Spleen (tissue), 11 donors: ENCODE measurements at regions not wholly inside any gene's neighbourhood (a gene's known extent, or its start where the extent isn't known, plus 50 kb on each side); places are given as distances from the start of the nearest gene placed in this dataset.

Source experiments
- DNase-seq: peaks from one replicate; pipeline ENCODE4 v3.0.0-alpha.2; 2020
- H3K27ac ChIP-seq, 8 donors: fragments of 200-600 bp; sonication (generic) in 7 of 8; 1 replicate in 4 of 8; 2 replicates in 4 of 8; pipeline versions ENCODE4 v1.5.0 to v1.8.0; 2016 to 2021; ENCODE audit warnings: inconsistent platforms in 4 of 8, mild to moderate bottlenecking in 4 of 8, moderate library complexity in 1 of 8
- H3K27me3 ChIP-seq, 7 donors: fragments of 200-600 bp; sonication (generic) in 6 of 7; replicated peaks in 1 of 7; 1 replicate in 4 of 7; 2 replicates in 3 of 7; pipeline versions ENCODE4 v1.5.0 to v1.8.0; 2016 to 2021; ENCODE audit warnings: inconsistent platforms in 3 of 7, mild to moderate bottlenecking in 1 of 7
- H3K36me3 ChIP-seq, 6 donors: fragments of 200-600 bp; sonication (generic) in 5 of 6; 1 replicate in 4 of 6; 2 replicates in 2 of 6; pipeline versions ENCODE4 v1.5.0 to v1.8.0; 2016 to 2021; ENCODE audit warnings: inconsistent platforms in 2 of 6
- H3K4me1 ChIP-seq, 6 donors: fragments of 200-600 bp; sonication (generic) in 5 of 6; 1 replicate in 3 of 6; 2 replicates in 3 of 6; pipeline versions ENCODE4 v1.5.0 to v1.8.0; 2016 to 2021; ENCODE audit warnings: inconsistent platforms in 3 of 6
- H3K4me3 ChIP-seq, 8 donors: fragments of 200-600 bp; sonication (generic) in 7 of 8; 1 replicate in 4 of 8; 2 replicates in 4 of 8; pipeline versions ENCODE4 v1.5.0 to v1.8.0; 2016 to 2021; ENCODE audit warnings: inconsistent platforms in 4 of 8, mild to moderate bottlenecking in 4 of 8, moderate library complexity in 2 of 8
- H3K9me3 ChIP-seq, 8 donors: fragments of 200-600 bp; sonication (generic) in 7 of 8; 1 replicate in 4 of 8; 2 replicates in 4 of 8; pipeline versions ENCODE4 v1.5.0 to v1.8.0; 2016 to 2021; ENCODE audit warnings: inconsistent platforms in 4 of 8
- POLR2A ChIP-seq, 3 donors: fragments of 450-650 bp; IDR thresholded peaks; one replicate each; pipeline ENCODE4 v1.5.1; 2017; ENCODE audit warnings: antibody characterized with exemption in 3 of 3, mild to moderate bottlenecking in 1 of 3
- POLR2AphosphoS5 ChIP-seq, 3 donors: sonication (generic); formaldehyde crosslinking; IDR thresholded peaks; one replicate each; pipeline ENCODE4 v1.5.1; 2017; ENCODE audit warnings: antibody characterized with exemption in 3 of 3
- WGBS, 5 donors: extraction: QIAGEN DNeasy Blood & Tissue Kit in 3 of 5; methylation state at CpG; one replicate each; pipeline versions ENCODE4 v1.1.5 to v1.1.7; 2013 to 2018; 5-methylcytosine and 5-hydroxymethylcytosine counted together
- intact Hi-C: fragments of 100-400 bp; cut with DNase I; formaldehyde crosslinking; loops from one replicate; pipeline ENCODE4 v1.15.0; 2023; ENCODE audit warnings: low total_unique reads
- TF ChIP-seq, protein P1 (sequence below), 11 experiments: fragments of 200-600 bp in 7 of 11; fragments of 450-650 bp in 4 of 11; sonication (generic) in 4 of 11; IDR thresholded peaks in 8 of 11; conservative IDR thresholded peaks in 3 of 11; 1 replicate in 7 of 11; 2 replicates in 4 of 11; pipeline versions ENCODE4 v1.4.0 to v1.8.0; 2016 to 2021; ENCODE audit warnings: antibody characterized with exemption in 11 of 11, inconsistent platforms in 4 of 11, mild to moderate bottlenecking in 1 of 11
- donor health status: healthy with polysubstance abuse.
- donor health status: DM: no; HTN: no; CAD: no; lungs with moderate emphysema.
- donor health status: DM: no; HTN: no; CAD: no.
- donor health status: Bipolar disorder and iron deficiency.
- donor health status: healthy.
- donor health status: DM: no; HTN: no; CAD: no.
- donor health status: DM: yes; HTN: yes; CAD: no.

GRCh38 chr16:79509211-79509631, 91.3 kb downstream of the MAF start:
- Histone ChIP-seq H3K9me3 (no peaks in the 10 kb centered on the region), H3K27me3 (peaks cover 0 to 4% (median 0%) of the 10 kb centered on the region in 7 donors), H3K27ac (peak overlapping the region in 4 of 8 donors; percentile 11 to 51 (median 33)), H3K36me3 (no peaks in the 10 kb centered on the region), H3K4me1 (peaks cover 0 to 10% (median 0%) of the 10 kb centered on the region in 6 donors), H3K4me3 (no peak overlapping the region)
- no peak for TF ChIP-seq POLR2A (IDR thresholded peaks at IDR 0.05)
- no peak for TF ChIP-seq POLR2AphosphoS5 (IDR thresholded peaks at IDR 0.05)
- TF ChIP-seq, protein P1, sequence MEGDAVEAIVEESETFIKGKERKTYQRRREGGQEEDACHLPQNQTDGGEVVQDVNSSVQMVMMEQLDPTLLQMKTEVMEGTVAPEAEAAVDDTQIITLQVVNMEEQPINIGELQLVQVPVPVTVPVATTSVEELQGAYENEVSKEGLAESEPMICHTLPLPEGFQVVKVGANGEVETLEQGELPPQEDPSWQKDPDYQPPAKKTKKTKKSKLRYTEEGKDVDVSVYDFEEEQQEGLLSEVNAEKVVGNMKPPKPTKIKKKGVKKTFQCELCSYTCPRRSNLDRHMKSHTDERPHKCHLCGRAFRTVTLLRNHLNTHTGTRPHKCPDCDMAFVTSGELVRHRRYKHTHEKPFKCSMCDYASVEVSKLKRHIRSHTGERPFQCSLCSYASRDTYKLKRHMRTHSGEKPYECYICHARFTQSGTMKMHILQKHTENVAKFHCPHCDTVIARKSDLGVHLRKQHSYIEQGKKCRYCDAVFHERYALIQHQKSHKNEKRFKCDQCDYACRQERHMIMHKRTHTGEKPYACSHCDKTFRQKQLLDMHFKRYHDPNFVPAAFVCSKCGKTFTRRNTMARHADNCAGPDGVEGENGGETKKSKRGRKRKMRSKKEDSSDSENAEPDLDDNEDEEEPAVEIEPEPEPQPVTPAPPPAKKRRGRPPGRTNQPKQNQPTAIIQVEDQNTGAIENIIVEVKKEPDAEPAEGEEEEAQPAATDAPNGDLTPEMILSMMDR (IDR thresholded peaks at IDR 0.05 in 8 of 11, conservative IDR thresholded peaks at IDR 0.05 in 3 of 11): no peak
- intact Hi-C loops: no loop called here
- WGBS, 5 donors: 39 to 56% (median 49%) methylated on average over 5 to 9 of the region's 9 CpGs
- no peak for DNase-seq

- WGBS, 5 donors: 84 to 93% (median 86%) methylated on average over 5 of the region's 5 CpGs
- DNase-seq: no peak
- Histone ChIP-seq H3K9me3 (no peaks in the 10 kb centered on the region), H3K4me1 (peaks cover 0 to 10% (median 0%) of the 10 kb centered on the region in 6 donors), H3K4me3 (no peak overlapping the region), H3K27me3 (peaks cover 0 to 4% (median 0%) of the 10 kb centered on the region in 7 donors), H3K36me3 (no peaks in the 10 kb centered on the region), H3K27ac (peak overlapping the region in 4 of 8 donors; percentile 11 to 51 (median 20))
- peak in 1 of 3 donors; percentile 21 for TF ChIP-seq POLR2AphosphoS5 (IDR thresholded peaks at IDR 0.05)
- TF ChIP-seq, protein P1 (IDR thresholded peaks at IDR 0.05 in 8 of 11, conservative IDR thresholded peaks at IDR 0.05 in 3 of 11): no peak
- no peak for TF ChIP-seq POLR2A (IDR thresholded peaks at IDR 0.05)
- intact Hi-C loops: no loop called here
Measured at GRCh38 chr16:79508294-79508693, 92.2 kb downstream of the MAF start.

- no peaks in the 10 kb centered on the region for H3K9me3 ChIP-seq
- no peaks in the 10 kb centered on the region for H3K36me3 ChIP-seq
- H3K4me1 ChIP-seq: peaks cover 0 to 10% (median 0%) of the 10 kb centered on the region in 6 donors
- peak overlapping the region in 1 of 8 donors; percentile 13 for H3K4me3 ChIP-seq
- H3K27ac ChIP-seq: peak overlapping the region in 1 of 8 donors; percentile 10
- 61 to 81% (median 75%) methylated on average over 9 of the region's 9 CpGs for WGBS, 5 donors
- no peaks in the 10 kb centered on the region for H3K27me3 ChIP-seq
- intact Hi-C loops: no loop called here
- no peak for DNase-seq
- TF ChIP-seq POLR2AphosphoS5 (IDR thresholded peaks at IDR 0.05): peak in 2 of 3 donors; percentile 21 to 28
- no peak for TF ChIP-seq POLR2A (IDR thresholded peaks at IDR 0.05)
Measured at GRCh38 chr16:79505344-79505743, 95.2 kb downstream of the MAF start.

DNA sequence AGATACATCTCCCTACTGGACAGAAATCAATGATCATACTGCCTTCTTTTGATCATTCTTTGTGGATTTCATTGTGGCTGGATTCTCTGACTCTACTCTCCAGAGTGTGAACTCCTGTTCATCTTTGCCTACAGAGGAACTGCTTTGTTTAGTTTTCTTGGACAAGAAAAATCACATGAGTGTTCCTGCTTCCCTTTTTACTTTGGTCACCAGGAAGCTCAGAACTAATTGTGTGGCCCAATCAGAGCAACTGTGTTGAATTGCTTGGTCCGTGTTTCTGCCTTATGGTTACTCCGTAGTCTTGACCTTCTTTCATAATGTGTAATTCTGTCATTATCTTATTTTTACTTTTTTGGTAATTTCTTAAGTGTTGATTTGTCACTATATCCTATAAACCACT, 97.0 kb downstream of the MAF start:
- Histone ChIP-seq H3K9me3 (peaks cover 0 to 4% (median 0%) of the 10 kb centered on the region in 8 donors), H3K4me3 (no peak overlapping the region), H3K4me1 (peaks cover 0 to 9% (median 0%) of the 10 kb centered on the region in 6 donors), H3K36me3 (no peaks in the 10 kb centered on the region), H3K27me3 (no peaks in the 10 kb centered on the region), H3K27ac (no peak overlapping the region)
- no peak for DNase-seq
- WGBS, 5 donors: 80 to 92% (median 87%) methylated on average over 2 of the region's 2 CpGs
- TF ChIP-seq, protein P1 (IDR thresholded peaks at IDR 0.05 in 8 of 11, conservative IDR thresholded peaks at IDR 0.05 in 3 of 11): no peak
- TF ChIP-seq POLR2AphosphoS5 (IDR thresholded peaks at IDR 0.05) (no peak), POLR2A (IDR thresholded peaks at IDR 0.05) (no peak)
- intact Hi-C loops: no loop called here
